HPDE6-E6E7 (cell line): ENCODE measurements at regions not wholly inside any gene's neighbourhood (a gene's known extent, or its start where the extent isn't known, plus 50 kb on each side); places are given as distances from the start of the nearest gene placed in this dataset.

Source experiments
- DNase-seq: peaks from one replicate; pipeline ENCODE4 v3.0.0; 2011; ENCODE audit warnings: missing footprints; ENCODE audit errors: extremely low spot score

- DNase-seq: no peak
These were observed 634.3 kb upstream of the SOX11 start for GRCh38 chr2:5057891-5058351.

- DNase-seq: no peak
These were observed 631.2 kb upstream of the SOX11 start for GRCh38 chr2:5060956-5061355.

GRCh38 chr2:5064687-5065086 lies 627.5 kb upstream of the SOX11 start:
- no peak for DNase-seq

- no peak for DNase-seq
These were observed 624.4 kb upstream of the SOX11 start for GRCh38 chr2:5067816-5068215.

GRCh38 chr2:5070257-5070656 lies 621.9 kb upstream of the SOX11 start:
- no peak for DNase-seq

GRCh38 chr2:5074733-5075132 lies 617.5 kb upstream of the SOX11 start:
- DNase-seq: no peak

- no peak for DNase-seq
These were observed 615.6 kb upstream of the SOX11 start for GRCh38 chr2:5076599-5076998.

- no peak for DNase-seq
These were observed 614.6 kb upstream of the SOX11 start for GRCh38 chr2:5077479-5078089.

GRCh38 chr2:5083402-5083801 lies 608.8 kb upstream of the SOX11 start:
- DNase-seq: no peak

GRCh38 chr2:5089409-5089808 lies 602.8 kb upstream of the SOX11 start:
- DNase-seq: no peak

GRCh38 chr2:5093056-5093455 lies 599.1 kb upstream of the SOX11 start:
- no peak for DNase-seq

GRCh38 chr2:5093518-5093917 lies 598.7 kb upstream of the SOX11 start:
- DNase-seq: no peak

- DNase-seq: no peak
These were observed 598.0 kb upstream of the SOX11 start for GRCh38 chr2:5094192-5094591.

GRCh38 chr2:5098286-5098685 lies 593.9 kb upstream of the SOX11 start:
- DNase-seq: no peak

- no peak for DNase-seq
These were observed 589.4 kb upstream of the SOX11 start for GRCh38 chr2:5102823-5103222.

GRCh38 chr2:5111581-5111980 lies 580.6 kb upstream of the SOX11 start:
- no peak for DNase-seq

- no peak for DNase-seq
These were observed 573.1 kb upstream of the SOX11 start for GRCh38 chr2:5119046-5119445.

GRCh38 chr2:5121121-5121520 lies 571.1 kb upstream of the SOX11 start:
- DNase-seq: no peak

- DNase-seq: no peak
These were observed 570.5 kb upstream of the SOX11 start for GRCh38 chr2:5121642-5122041.

GRCh38 chr2:5123582-5124196 lies 568.5 kb upstream of the SOX11 start:
- DNase-seq: no peak

GRCh38 chr2:5125017-5125730 lies 567.0 kb upstream of the SOX11 start:
- no peak for DNase-seq

GRCh38 chr2:5132281-5132680 lies 559.9 kb upstream of the SOX11 start:
- DNase-seq: no peak

GRCh38 chr2:5140347-5140746 lies 551.8 kb upstream of the SOX11 start:
- DNase-seq: peak; percentile 11
